Liver (tissue), 7 donors: ENCODE measurements at regions not wholly inside any gene's neighbourhood (a gene's known extent, or its start where the extent isn't known, plus 50 kb on each side); places are given as distances from the start of the nearest gene placed in this dataset.

Source experiments
- DNase-seq: peaks from one replicate; pipeline ENCODE4 v3.0.0-alpha.2; 2017; ENCODE audit warnings: low spot score
- H3K27ac ChIP-seq, 2 donors: one replicate each; pipeline ENCODE4 v1.7.0; 2013; ENCODE audit warnings: inconsistent platforms in 2 of 2, low read length in 2 of 2, control low read depth in 1 of 2, low read depth in 1 of 2, mild to moderate bottlenecking in 1 of 2
- H3K27me3 ChIP-seq, 4 donors: one replicate each; pipeline versions ENCODE4 v1.6.1 to v1.7.0; 2013; ENCODE audit warnings: low read length in 3 of 4, inconsistent platforms in 1 of 4, mild to moderate bottlenecking in 1 of 4, moderate library complexity in 1 of 4; ENCODE audit not compliant: control insufficient read depth in 4 of 4, insufficient read depth in 4 of 4
- H3K36me3 ChIP-seq, 4 donors: one replicate each; pipeline versions ENCODE4 v1.6.1 to v1.7.0; 2013; ENCODE audit warnings: low read length in 3 of 4, mild to moderate bottlenecking in 3 of 4, low read depth in 1 of 4, moderate library complexity in 1 of 4; ENCODE audit not compliant: control insufficient read depth in 4 of 4, insufficient read depth in 3 of 4
- H3K4me1 ChIP-seq, 4 donors: one replicate each; pipeline versions ENCODE4 v1.6.1 to v1.7.0; 2013; ENCODE audit warnings: low read length in 3 of 4, mild to moderate bottlenecking in 3 of 4, moderate library complexity in 1 of 4; ENCODE audit not compliant: control insufficient read depth in 4 of 4, insufficient read depth in 4 of 4
- H3K4me3 ChIP-seq, 3 donors: one replicate each; pipeline versions ENCODE4 v1.6.1 to v1.7.0; 2013; ENCODE audit warnings: low read length in 3 of 3, control low read depth in 1 of 3, low read depth in 1 of 3, mild to moderate bottlenecking in 1 of 3
- H3K9ac ChIP-seq, 2 donors: one replicate each; pipeline ENCODE4 v1.7.0; 2013; ENCODE audit warnings: low read length in 2 of 2, mild to moderate bottlenecking in 2 of 2, moderate library complexity in 2 of 2, control low read depth in 1 of 2, low read depth in 1 of 2
- H3K9me3 ChIP-seq, 4 donors: one replicate each; pipeline versions ENCODE4 v1.6.1 to v1.7.0; 2013; ENCODE audit warnings: low read length in 3 of 4; ENCODE audit not compliant: control insufficient read depth in 4 of 4
- EGR1 ChIP-seq, 2 donors: IDR thresholded peaks; 2 replicates each; pipeline ENCODE4 v1.6.1; 2016 to 2018; ENCODE audit warnings: antibody characterized with exemption in 2 of 2, low read depth in 2 of 2
- FOXA1 ChIP-seq: IDR thresholded peaks from 2 replicates; pipeline ENCODE4 v1.6.1; 2016; ENCODE audit warnings: antibody characterized with exemption
- FOXA2 ChIP-seq: IDR thresholded peaks from 2 replicates; pipeline ENCODE4 v1.6.1; 2016; ENCODE audit warnings: antibody characterized with exemption
- GABPA ChIP-seq, 2 donors: IDR thresholded peaks in 1 of 2; conservative IDR thresholded peaks in 1 of 2; 2 replicates each; pipeline ENCODE4 v1.6.1; 2016; ENCODE audit warnings: antibody characterized with exemption in 2 of 2, mild to moderate bottlenecking in 1 of 2, moderate library complexity in 1 of 2
- HNF4A ChIP-seq, 2 donors: conservative IDR thresholded peaks; 2 replicates each; pipeline ENCODE4 v1.6.1; 2016; ENCODE audit warnings: antibody characterized with exemption in 2 of 2, mild to moderate bottlenecking in 2 of 2
- HNF4G ChIP-seq: IDR thresholded peaks from 2 replicates; pipeline ENCODE4 v1.6.1; 2016; ENCODE audit warnings: antibody characterized with exemption
- JUND ChIP-seq, 2 donors: IDR thresholded peaks; 2 replicates each; pipeline ENCODE4 v1.6.1; 2016; ENCODE audit warnings: antibody characterized with exemption in 2 of 2
- RAD21 ChIP-seq, 2 donors: IDR thresholded peaks; 2 replicates each; pipeline ENCODE4 v1.6.1; 2016; ENCODE audit warnings: antibody characterized with exemption in 2 of 2, mild to moderate bottlenecking in 2 of 2
- RXRA ChIP-seq, 2 donors: IDR thresholded peaks; 2 replicates each; pipeline ENCODE4 v1.6.1; 2017 to 2018; ENCODE audit warnings: antibody characterized with exemption in 2 of 2, mild to moderate bottlenecking in 1 of 2
- SP1 ChIP-seq: IDR thresholded peaks from 2 replicates; pipeline ENCODE4 v1.6.1; 2018; ENCODE audit warnings: antibody characterized with exemption, mild to moderate bottlenecking
- TAF1 ChIP-seq: conservative IDR thresholded peaks from 2 replicates; pipeline ENCODE4 v1.6.1; 2016; ENCODE audit warnings: antibody characterized with exemption, mild to moderate bottlenecking
- YY1 ChIP-seq: IDR thresholded peaks from 2 replicates; pipeline ENCODE4 v1.6.1; 2016; ENCODE audit warnings: antibody characterized with exemption, mild to moderate bottlenecking
- WGBS: extraction: QIAGEN DNeasy Blood & Tissue Kit; methylation state at CpG from one replicate; pipeline ENCODE4 v1.1.7; 2013; 5-methylcytosine and 5-hydroxymethylcytosine counted together
- TF ChIP-seq, protein P1 (sequence below): IDR thresholded peaks from 2 replicates; pipeline ENCODE4 v1.6.1; 2016; ENCODE audit warnings: antibody characterized with exemption, mild to moderate bottlenecking
- TF ChIP-seq, protein P2 (sequence below): IDR thresholded peaks from 2 replicates; pipeline ENCODE4 v1.6.1; 2016; ENCODE audit warnings: antibody characterized with exemption
- TF ChIP-seq, protein P3 (sequence below): IDR thresholded peaks from 2 replicates; pipeline ENCODE4 v1.6.1; 2016; ENCODE audit warnings: antibody characterized with exemption
- donor health status: healthy.
- donor health status: healthy.
- donor health status: healthy.
- donor health status: healthy.

DNA sequence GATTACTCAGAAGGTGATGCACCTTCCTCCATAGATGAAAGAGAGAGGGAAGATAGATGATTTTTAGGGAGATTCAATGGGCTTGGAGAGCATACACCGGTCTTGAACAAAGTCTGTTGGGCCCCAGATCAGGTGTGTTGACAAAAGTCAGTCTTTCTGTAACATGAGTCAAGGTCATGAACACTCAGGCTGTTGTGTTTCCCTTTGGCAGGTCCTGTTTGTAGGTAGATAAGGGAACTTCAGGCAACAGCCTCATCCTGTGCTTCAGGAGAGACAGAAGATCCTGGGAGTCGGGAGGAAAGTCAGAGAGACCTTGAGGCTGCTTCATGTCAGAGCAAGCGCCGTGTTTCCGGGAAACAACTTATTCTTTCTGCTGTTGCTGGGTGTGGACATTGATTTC is 703.1 kb downstream of the BRD1 start:
- H3K9me3 ChIP-seq, result no peaks in the 10 kb centered on the region
- no peak overlapping the region for H3K9ac ChIP-seq
- no peak for TF ChIP-seq FOXA1
- peak in 1 of 2 donors; percentile 5 for TF ChIP-seq RXRA (IDR thresholded peaks at IDR 0.05)
- WGBS, result 37% methylated on average over 5 of the region's 5 CpGs
- H3K4me3 ChIP-seq, result no peak overlapping the region
- peaks cover 0 to 3% (median 0%) of the 10 kb centered on the region in 4 donors for H3K27me3 ChIP-seq
- H3K4me1 ChIP-seq, result no peaks in the 10 kb centered on the region
- H3K36me3 ChIP-seq, result no peaks in the 10 kb centered on the region
- H3K27ac ChIP-seq, result no peak overlapping the region
- no peak for DNase-seq

DNA sequence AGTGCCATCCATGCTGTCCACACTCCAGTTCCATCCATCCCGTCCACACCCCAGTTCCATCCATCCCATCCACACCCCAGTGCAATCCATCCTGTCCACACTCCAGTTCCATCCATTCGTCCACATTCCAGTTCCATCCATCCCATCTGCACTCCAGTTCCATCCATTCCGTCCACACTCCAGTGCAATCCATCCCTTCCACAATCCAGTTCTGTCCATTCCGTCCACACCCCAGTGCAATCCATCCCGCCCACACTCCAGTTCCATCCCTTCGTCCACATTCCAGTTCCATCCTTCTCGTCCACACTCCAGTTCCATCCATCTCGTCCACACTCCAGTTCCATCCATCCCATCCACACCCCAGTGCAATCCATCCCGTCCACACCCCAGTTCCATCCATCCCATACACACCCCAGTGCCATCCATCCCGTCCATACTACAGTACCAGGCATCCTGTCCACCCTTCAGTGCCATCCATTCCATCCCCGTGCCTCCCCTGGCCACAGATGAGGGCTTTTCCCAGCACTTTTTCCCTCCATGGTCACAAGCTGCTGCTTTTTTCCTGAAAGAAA is 704.0 kb downstream of the BRD1 start:
- no peak overlapping the region for H3K27ac ChIP-seq

DNA sequence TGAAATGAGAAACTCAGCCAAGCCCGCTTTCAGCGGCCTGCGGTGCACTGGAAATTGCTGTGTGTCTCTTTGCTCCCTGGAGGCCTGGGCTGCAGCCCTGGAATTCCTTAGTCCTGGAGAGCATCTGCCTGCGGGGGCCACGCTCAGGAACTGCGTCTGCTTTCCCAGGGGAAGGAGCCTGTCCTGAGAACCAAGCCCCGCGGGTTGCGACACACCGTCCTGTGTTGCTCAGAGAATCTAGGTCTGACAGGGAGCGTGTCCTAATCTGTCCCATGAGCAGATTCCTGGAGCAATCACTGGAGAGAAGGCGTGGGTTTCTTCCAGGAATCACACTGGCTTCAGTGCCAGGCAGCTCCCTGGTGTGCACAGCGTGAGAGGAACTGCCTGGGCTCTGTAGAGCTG is 708.1 kb downstream of the BRD1 start:
- no peak for DNase-seq
- Histone ChIP-seq H3K36me3 (no peaks in the 10 kb centered on the region), H3K27me3 (peaks cover 0 to 3% (median 0%) of the 10 kb centered on the region in 4 donors), H3K27ac (no peak overlapping the region), H3K9ac (no peak overlapping the region), H3K4me3 (no peak overlapping the region), H3K4me1 (no peaks in the 10 kb centered on the region), H3K9me3 (no peaks in the 10 kb centered on the region)
- WGBS, result 70% methylated on average over 13 of the region's 13 CpGs
- TF ChIP-seq HNF4G (no peak), RAD21 (IDR thresholded peaks at IDR 0.05) (no peak)

More for the DNA sequence above, 704.0 kb downstream of the BRD1 start:
- no peak for DNase-seq
- no peaks in the 10 kb centered on the region for H3K36me3 ChIP-seq
- H3K27me3 ChIP-seq, result peaks cover 0 to 3% (median 0%) of the 10 kb centered on the region in 4 donors
- H3K4me3 ChIP-seq, result no peak overlapping the region
- whole genome bisulfite sequencing, result 76% methylated on average over 11 of the region's 11 CpGs
- no peak for TF ChIP-seq FOXA2
- TF ChIP-seq, protein P1, sequence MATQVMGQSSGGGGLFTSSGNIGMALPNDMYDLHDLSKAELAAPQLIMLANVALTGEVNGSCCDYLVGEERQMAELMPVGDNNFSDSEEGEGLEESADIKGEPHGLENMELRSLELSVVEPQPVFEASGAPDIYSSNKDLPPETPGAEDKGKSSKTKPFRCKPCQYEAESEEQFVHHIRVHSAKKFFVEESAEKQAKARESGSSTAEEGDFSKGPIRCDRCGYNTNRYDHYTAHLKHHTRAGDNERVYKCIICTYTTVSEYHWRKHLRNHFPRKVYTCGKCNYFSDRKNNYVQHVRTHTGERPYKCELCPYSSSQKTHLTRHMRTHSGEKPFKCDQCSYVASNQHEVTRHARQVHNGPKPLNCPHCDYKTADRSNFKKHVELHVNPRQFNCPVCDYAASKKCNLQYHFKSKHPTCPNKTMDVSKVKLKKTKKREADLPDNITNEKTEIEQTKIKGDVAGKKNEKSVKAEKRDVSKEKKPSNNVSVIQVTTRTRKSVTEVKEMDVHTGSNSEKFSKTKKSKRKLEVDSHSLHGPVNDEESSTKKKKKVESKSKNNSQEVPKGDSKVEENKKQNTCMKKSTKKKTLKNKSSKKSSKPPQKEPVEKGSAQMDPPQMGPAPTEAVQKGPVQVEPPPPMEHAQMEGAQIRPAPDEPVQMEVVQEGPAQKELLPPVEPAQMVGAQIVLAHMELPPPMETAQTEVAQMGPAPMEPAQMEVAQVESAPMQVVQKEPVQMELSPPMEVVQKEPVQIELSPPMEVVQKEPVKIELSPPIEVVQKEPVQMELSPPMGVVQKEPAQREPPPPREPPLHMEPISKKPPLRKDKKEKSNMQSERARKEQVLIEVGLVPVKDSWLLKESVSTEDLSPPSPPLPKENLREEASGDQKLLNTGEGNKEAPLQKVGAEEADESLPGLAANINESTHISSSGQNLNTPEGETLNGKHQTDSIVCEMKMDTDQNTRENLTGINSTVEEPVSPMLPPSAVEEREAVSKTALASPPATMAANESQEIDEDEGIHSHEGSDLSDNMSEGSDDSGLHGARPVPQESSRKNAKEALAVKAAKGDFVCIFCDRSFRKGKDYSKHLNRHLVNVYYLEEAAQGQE, result no peak
- no peak for TF ChIP-seq EGR1 (IDR thresholded peaks at IDR 0.05; ENCODE audit: low read depth in 2 of 2)
- no peak for TF ChIP-seq TAF1
- TF ChIP-seq, protein P2, sequence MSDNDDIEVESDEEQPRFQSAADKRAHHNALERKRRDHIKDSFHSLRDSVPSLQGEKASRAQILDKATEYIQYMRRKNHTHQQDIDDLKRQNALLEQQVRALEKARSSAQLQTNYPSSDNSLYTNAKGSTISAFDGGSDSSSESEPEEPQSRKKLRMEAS, result no peak
- no peak for TF ChIP-seq YY1
- TF ChIP-seq JUND (IDR thresholded peaks at IDR 0.05), result no peak
- no peak for TF ChIP-seq FOXA1
- TF ChIP-seq HNF4A (conservative IDR thresholded peaks at IDR 0.05), result no peak
- no peak for TF ChIP-seq GABPA (IDR thresholded peaks at IDR 0.05 in 1 of 2, conservative IDR thresholded peaks at IDR 0.05 in 1 of 2)
- no peak for TF ChIP-seq RXRA (IDR thresholded peaks at IDR 0.05)
- no peak for TF ChIP-seq RAD21 (IDR thresholded peaks at IDR 0.05)
- no peak for TF ChIP-seq HNF4G
- TF ChIP-seq, protein P3, sequence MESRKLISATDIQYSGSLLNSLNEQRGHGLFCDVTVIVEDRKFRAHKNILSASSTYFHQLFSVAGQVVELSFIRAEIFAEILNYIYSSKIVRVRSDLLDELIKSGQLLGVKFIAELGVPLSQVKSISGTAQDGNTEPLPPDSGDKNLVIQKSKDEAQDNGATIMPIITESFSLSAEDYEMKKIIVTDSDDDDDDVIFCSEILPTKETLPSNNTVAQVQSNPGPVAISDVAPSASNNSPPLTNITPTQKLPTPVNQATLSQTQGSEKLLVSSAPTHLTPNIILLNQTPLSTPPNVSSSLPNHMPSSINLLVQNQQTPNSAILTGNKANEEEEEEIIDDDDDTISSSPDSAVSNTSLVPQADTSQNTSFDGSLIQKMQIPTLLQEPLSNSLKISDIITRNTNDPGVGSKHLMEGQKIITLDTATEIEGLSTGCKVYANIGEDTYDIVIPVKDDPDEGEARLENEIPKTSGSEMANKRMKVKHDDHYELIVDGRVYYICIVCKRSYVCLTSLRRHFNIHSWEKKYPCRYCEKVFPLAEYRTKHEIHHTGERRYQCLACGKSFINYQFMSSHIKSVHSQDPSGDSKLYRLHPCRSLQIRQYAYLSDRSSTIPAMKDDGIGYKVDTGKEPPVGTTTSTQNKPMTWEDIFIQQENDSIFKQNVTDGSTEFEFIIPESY, result no peak
- no peak for TF ChIP-seq SP1
- H3K9ac ChIP-seq, result no peak overlapping the region
- no peaks in the 10 kb centered on the region for H3K9me3 ChIP-seq
- H3K4me1 ChIP-seq, result no peaks in the 10 kb centered on the region
